ENCODE measurements at regions not wholly inside any gene's neighbourhood (a gene's known extent, or its start where the extent isn't known, plus 50 kb on each side); places are given as distances from the start of the nearest gene placed in this dataset.

DNA sequence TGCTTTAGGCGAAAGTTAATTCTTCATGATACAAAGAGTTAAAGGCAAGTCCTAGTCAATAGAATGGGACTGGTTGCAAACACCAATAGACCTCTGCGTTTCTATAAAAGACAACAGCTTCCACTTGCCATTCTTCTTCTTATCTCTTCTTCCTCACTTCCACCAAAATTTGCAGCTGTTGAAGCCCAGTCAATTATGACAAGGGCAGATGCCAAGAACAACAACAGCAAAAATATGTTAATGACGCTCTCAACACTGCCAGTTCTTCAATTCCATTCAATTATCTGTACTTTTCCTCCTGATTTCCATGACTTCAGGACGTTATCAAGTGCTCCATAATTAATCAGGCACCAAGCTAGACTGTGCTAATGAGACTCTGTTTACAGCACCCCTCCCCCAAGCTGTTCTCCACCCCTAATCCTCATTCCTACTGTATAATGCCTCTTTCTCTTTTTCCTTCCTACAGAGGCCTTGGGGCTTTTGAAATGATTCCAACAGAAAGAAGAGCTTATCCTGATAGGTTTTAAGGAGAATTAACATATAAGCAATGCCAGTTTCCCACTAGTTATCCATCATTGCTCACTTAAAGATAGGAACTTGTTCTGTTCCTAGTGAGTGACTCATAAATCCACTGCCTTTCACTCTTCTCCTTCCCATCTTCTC lies 1160.5 kb downstream of the IGSF11 start:
- no peak for ATAC-seq

DNA sequence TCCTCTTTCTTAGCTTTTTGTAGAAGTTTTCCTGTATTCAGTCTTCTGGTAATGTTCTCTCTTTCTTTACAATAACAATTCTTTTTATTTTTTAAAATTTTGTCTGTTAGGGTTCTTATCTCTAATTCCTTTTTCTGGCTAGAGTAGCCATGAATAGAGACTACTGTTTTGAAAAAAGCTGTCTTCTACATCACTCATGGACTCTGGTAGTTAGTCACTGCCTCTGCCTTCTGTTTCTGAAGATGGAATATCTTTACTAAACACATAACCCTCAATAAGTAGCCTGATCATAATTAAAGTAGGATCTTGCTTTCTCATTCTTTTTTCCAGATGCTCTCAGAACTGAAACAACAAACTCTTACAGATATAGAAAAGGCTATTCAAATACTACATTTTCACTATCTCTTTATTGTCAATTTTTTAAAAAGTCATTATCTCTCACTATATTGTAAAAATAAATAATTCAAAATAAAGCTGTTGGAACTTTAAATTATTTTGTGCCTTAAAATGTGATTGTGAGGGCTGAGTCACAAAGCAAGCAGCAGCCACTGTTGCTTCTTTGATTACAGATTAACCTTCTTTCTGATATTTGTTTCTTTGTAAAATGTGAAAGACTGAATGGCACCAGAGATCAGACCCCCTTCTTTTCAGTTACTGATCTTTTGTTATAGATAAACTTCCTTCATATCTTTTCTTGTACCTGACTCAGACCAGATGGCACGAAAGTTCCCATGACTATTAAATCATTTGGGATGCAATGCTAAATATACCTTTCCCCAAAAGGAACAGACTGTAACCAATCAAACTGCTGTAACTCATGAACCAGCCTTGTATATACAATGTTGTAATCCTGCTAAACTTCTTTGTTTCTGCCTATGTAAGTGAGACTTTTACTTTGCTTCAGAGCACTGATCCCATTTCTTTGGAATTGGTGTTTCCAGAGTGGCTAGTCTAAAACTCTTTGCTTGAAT lies 1159.5 kb downstream of the IGSF11 start:
- no peak for ATAC-seq

DNA sequence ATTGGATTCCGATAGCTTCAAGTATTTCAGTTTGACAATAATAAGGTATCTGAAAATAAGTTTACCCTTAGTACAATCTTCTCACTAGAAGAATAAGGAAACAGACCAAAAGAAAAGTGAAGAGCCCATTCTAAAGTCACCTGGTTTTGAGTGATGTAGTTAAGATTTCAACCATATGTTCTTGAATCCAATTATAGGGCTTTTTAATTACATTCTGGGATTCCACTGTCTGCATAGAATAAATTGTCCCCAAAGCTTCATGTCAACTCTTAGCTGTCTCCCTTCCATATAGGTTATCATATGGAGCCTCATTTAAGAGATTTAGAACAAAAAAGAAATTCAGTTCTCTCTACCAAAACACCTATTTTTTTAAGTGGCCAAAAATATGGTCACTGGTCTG lies 1158.8 kb downstream of the IGSF11 start:
- ATAC-seq: no peak

DNA sequence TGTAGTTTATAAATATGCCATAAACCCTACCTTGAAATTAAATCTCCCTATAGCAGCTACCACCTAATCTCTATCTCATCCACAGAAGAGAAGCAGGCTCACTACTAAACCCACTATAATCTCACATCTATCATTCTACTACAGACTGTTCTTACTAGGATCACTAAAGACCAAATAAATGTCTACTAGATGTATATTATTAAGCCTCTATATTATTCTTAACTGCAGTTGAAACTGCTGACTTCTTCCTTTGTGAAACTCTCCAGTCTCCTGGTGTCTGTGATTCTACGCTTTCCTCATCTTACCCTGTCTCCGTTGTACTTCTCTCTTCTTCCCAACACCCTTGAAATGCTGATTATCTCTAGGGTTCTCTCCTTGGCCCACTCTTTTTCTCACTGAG lies 1154.0 kb downstream of the IGSF11 start:
- ATAC-seq: no peak

DNA sequence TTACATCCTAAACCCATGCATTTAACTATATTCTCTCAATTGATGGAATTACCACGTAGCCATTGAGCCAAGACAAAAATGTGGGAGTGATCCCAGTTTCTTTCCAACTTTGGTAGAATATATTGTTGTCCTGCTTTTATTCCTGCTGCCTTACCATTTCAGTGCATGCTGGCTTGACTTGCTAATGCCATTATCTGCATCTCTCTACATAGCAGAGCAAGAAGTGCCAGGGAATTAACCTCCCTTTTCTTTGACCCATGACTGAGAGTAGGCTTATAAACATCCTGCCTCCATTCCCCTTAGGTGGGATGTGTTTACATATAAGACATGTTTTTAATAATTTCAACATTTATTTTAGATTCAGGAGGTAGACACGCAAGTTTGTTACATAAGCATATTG lies 1153.4 kb downstream of the IGSF11 start:
- ATAC-seq: no peak

DNA sequence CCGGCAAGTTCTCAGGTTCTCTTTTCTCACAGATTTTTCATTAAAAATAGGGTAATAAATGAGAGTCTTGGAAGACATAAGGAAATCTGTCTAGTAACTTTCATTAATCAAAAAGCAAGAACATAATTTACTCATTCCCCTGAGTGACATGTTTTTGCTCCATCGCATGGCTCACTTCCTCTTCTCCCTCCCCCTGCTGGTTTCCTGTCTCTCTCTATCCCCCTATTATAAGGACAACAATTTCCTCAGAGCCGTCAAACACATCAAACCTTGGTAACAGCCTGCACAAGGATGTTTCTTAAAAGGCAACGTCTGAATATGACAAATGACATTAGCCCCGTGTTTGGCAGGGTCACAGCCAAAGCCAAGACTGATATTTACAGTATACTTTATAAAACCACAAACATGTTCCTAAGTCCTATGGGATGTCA lies 1149.6 kb downstream of the IGSF11 start:
- ATAC-seq: no peak

DNA sequence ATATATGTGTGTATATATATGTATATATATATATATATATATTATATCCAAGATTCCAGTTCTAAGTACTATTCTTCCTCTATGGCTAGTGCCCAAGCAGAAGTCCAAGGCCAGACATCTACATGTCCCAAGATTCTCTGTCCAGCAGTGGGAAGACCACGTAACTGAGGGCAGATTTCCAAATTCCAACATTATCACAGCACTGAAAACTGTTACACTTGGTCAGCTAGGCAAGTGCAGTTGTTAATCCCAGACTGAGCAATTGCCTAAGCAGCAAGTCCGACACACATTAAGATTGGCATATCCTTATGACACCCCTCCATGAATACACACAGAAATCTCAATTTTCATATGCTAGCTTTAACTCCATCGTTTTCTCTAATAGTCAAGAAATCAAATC lies 1148.5 kb downstream of the IGSF11 start:
- no peak for ATAC-seq

DNA sequence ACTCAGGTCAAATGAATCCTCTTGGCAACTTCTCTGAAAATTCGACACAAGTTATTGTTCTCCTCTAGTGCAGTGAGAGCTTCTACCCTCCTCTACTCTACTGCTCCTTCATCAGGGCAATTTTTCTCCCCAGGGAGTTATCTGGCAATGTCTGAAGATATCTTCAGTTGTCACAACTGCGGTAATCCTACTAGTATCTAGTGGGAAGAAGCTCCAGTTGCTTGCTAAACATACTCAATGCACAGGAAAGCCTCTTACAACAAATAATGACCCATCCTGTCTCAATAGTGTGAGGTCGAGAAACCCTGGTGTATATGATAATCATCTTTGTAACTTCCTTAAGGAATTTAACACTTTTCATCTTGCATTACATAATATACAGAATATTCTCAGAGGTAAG lies 1147.6 kb downstream of the IGSF11 start:
- ATAC-seq: no peak

DNA sequence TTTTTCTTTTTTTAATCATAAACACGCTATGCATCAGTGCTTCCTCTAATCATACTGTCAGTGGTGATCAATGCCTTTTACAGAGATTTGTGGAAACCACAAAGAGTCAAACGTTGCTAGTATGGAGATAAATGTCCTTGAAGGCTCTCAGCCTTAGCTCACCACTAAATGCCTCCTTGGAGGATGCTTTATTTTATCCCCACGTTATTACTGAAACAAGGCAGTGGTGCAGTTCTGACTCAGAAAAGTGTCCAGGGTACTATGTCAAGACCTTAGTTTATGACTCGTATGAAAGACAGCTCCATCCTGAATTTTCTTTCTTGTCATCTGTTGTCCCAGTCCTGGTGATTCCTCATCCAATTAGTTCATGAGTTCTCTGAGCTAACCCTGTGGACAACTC lies 1146.7 kb downstream of the IGSF11 start:
- no peak for ATAC-seq

DNA sequence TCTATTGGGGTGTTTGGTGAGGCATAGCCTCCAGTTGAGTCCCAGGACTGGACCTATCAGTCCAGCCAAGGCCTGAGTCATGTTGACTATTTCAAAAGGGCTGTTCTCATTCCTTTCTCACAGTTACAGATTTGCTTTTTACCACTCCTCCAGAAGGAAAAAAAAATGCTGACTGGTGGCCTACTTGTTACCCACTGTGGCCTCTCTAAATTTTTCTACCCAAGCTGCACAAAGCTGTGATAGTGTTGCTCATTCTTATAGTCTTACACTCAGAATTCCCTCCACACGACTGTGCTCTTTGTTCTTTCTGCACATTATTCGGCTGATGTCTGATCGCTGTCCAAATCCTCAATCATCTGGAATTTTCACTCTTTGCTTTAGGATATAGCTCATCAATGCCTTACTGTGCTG lies 1142.2 kb downstream of the IGSF11 start:
- no peak for ATAC-seq

DNA sequence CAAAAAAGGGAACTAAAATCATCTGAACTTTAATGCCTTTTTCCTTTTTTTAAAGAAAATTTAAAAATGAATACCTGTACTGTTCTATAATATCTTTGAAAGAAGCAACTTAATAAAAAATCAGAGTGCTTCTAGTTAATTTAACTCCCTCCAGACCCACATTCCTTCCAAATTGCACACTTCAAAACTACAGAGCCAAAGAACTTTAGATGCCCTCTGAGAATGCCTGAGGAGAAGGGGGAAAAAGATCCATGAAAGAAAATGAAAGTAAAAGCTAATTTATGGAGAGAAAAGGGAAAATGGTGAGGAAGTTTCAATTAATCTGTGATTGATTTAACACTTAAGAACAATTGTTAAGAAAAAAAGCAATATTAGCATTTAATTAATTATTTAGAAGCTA lies 1141.6 kb downstream of the IGSF11 start:
- ATAC-seq: no peak

DNA sequence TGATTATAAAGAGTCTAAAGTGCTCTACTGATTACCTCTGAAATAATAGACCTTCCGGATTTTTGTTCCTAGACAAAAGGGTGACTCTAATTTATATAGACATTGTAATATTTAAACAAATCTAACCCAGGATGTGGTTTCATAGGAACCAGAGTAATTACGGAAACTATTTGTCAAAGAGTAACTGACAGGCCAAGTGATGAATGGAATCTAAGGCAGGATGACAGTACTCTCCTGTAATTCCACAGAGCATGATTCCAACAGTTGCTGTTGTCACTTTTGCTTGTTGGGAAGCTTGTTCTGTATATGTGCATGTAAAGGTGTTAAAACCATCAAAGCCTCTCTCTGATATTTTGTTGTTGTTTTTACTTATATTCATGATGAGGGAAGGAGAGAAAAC lies 1141.0 kb downstream of the IGSF11 start:
- no peak for ATAC-seq

DNA sequence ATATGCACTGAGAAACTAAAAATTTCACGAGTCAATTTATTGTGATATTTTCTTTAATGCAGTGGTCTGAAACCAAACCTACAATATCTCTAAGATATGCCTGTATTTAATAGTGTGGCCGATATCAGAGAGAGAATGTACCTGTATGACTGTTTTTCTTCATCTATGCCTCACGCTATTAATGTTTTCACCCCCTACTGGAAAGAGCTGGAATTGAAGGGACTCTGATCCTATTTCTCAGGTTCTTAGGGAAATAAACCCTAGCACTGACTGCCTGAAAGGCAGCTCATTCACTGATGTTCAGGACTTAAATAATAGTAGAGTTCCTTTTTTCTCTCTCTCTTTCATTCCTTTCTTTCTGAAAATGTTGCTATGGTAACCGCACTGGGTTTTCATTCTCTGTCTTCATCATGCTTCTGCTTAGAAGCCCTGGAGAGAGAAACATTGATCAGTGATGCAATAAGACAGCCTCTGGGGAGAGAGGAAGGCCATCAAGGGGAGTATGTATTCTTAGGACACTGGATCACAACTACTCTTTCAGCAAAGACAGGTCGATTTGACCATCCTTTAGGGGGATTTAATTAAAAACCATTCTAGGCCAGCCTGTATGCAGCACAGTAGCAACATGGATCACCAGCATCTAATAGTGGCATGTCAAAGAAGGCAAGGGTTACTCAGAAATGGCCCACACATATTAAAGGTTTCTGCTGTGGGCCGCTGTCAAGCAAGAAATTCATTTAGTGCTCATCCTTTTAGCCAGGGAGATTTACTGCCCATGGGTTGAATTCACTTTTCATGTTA lies 1135.7 kb downstream of the IGSF11 start:
- ATAC-seq: no peak

DNA sequence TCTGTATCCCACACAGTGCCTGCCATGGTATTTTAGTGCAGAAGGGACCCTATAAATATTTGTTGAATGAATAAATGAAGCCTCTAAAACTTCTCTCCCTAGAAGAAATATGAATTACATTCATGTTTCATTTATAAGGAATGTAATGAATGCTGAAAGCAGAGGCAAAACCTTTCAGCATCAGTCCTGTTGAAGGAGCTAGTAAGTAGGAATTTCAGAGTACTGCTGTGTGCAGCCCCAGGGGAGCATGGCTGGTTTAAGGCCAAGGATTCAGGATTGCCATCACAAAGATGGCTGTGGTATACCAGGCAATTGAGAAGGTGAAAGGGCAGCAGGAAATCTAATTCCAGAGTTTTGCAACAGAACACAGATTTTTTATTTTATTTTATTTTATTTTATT lies 1131.4 kb downstream of the IGSF11 start:
- no peak for ATAC-seq

DNA sequence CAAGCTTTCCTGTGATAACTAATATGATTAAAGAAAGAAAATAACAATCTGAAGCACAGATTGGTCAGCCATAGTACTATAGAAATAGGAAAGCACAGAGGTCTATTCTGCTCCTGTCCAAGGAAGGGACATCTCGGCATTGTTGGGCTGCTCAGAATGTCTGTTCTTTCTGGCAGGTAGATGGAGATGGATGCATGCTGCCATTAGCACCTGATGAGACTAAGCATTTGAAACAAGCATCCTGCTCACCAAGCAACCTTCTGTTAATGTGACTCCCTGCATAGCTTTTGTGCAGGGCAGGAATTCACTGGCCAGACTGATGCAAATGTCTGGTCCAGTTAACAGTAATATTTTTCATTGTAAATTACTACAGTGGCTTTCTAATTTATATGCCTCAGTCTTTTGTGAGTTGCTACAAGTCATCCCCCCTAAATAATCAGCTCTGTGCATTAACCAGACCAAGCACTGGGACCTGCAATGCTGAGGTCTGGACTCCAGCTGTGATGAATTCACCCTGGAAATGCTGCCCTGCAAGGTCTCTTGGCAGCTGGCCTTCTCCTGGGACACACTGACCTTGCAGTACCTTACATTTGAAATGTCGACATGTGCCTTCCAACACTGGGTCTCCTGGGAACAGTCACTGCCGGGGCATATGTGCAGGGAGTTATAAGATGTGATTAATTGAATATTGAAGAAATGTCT lies 1123.7 kb downstream of the IGSF11 start:
- no peak for ATAC-seq

DNA sequence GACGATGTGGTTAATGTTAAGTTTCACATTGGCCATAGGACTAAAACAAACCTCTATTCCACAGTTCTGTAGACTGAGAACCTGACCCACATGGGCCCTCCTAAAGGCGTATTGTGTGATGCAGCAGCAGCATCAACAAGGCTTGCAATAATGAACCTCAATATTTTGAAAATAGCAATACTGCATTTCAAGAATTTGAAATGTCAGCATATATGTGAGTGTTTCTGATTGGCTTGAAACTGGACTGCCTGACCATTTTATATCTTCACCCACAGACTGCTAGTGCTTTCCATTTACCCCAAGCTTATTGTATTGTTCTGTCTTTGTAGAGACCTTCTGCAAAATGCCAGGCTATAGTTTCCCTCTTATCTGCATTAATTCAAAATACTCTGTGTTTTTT lies 1122.3 kb downstream of the IGSF11 start:
- no peak for ATAC-seq

DNA sequence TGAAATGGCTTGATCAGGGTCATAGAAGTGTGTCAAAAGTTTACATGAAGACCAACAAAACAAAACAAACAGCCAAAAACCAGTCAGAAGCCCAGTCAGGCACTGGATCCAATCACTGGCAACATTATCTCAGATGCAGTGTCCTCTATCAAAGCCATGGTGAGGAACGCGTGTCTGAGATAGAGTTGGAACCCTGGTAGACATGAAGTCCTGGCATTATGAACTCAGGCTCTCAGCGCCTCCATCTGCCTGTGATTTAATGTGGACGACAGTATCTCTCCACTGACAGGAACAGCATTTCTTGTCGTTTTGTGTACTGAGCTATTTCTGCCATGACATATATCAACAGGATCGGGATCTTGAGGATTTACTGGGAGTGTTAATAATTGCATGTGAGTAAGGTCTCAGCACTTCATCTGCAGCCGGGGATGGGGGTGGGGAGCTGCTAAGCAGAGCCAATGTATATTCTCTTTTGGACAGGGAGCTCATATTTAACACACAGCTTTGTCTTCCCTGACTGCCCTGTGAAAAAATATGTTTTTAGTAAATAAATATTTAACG lies 1120.0 kb downstream of the IGSF11 start:
- no peak for ATAC-seq

DNA sequence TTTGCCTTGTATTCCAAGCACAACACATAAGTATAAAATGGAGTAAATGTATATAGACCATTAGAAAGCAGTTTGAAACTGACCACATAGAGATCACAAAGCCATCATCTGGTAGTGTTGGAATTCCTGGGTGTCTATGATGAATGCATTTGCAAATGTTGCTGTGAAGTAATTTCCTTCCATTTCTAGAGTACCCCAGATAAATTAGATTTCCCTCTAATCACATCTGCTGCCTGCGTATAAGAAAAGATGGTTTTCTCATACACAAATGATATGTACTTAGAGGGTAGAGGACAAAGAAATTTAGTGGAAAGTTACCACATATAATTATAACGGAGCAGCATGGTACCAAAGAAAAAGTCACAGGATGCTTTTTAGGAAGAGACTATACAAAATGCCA lies 1117.8 kb downstream of the IGSF11 start:
- no peak for ATAC-seq

DNA sequence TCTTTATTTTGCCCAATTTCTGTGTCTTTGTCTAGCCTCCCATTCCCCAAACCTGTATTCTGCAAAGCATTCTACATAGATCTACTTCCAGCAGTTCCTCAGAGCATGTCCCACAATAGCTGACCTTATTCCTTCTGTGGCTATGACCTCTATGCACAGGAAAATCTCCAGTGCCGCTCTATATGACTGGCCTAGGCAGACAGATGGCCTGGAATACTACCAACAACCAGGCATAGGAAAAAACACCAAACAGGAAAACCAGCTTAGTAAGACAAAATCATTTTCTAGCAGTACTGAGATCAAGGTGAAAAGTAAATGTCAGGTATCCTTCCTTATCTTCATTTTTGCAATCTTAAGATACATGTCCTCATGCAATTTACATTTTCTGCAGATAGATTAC lies 1115.0 kb downstream of the IGSF11 start:
- no peak for ATAC-seq

DNA sequence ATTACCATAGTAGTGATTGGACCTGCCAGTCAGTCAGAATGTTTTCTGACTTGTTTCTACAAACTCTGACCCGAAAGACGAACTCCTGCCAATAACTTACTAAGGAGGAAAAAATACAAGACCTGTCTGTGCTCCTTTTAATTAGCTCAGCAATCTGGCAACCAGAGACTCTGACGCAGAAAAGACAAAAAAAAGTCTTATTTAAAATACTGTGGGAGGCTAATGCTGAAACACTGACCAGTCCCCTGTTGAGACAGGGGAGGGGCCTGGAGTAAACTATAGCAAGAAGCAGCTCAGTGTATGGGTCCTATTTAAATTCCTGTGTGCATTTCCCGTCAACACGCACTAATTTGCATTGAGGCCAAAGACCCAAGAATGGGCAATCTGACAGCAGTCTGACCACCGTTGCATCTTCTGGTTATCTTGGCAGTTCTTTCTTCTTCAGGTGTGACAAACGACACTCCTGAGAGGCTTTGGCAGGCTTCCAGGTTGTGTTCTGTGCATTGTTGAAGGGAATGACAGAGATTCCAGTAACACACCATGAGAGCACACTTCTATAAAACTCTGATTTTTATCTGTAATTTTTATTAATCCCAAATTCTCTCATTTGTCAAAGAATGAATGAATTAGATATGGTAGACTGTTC lies 1114.3 kb downstream of the IGSF11 start:
- no peak for ATAC-seq

DNA sequence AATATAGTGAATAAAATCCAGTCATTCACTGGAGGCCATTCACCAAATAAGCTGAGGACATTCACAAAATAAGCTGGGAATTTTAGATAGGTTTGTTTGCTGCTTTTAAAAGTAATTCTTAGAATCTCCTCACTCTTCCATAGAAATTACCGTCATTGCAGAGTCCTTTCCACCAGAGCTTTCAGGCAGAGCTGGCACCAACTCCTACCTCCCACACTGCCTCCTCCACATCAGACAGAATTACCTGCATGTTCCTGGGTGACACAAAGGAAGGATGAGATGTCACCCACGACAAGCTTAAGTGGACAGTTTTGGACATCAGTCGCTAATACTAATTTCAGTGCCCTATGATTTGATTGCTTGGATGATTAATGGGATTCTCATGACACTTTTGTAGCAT lies 1113.2 kb downstream of the IGSF11 start:
- no peak for ATAC-seq

DNA sequence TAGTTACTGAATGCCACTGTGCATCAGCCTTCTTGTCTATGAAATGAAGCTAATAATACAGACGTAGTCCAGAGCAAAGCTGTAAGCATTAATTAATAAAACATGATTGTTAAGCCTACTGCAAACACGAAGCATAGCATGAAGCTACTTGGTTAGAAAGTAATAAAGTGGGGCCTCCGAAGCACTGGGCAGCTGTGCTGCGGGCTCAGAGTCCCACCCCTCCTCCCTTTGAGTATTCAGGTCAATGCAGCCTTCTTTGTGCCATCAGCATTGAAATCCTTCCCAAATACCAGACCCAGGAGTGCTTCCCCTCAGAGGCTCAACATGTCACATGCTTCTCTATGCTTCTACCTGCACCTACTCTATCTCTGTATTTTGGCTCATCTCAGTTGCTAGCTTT lies 1112.6 kb downstream of the IGSF11 start:
- no peak for ATAC-seq
